HG03469 (cell line): ENCODE measurements at regions not wholly inside any gene's neighbourhood (a gene's known extent, or its start where the extent isn't known, plus 50 kb on each side); places are given as distances from the start of the nearest gene placed in this dataset.

Experiments used
- ATAC-seq: cut with Tn5 transposase; IDR thresholded peaks from one replicate; pipeline ENCODE4 v1.9.1; 2021; ENCODE audit warnings: mild to moderate bottlenecking, moderate library complexity, moderate number of reproducible peaks; ENCODE audit not compliant: unreplicated experiment

DNA sequence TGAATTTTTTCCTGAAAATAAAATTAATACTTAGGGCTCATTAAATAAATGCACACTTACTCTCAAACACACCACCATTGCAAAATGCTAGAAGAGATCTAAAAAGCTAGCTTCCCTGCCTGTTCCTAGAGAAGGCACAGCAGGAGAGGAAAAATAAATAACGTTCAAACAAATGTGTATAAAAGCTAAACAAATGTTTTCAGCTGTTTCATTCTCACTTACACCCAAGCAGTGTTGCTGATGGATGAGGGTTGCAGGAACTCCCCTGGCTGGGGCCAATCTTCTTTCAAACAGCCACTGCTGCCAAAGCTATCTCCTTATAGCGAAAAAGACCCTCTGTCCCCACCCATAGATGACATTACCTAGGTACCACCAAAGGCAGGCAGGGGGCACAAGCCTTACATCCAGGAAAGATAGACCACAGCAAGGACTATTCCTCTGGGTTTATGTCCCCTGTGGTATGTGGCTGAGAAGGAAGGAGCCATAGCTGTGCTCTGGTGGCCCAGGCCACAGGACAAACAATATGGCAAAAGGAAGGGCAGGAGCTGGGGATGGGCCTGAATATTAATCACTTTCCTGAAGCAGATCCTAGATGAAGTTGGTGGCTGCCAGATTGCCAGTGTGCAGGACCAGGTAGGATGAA, 214.6 kb downstream of the TTC32 start:
- ATAC-seq: no peak

DNA sequence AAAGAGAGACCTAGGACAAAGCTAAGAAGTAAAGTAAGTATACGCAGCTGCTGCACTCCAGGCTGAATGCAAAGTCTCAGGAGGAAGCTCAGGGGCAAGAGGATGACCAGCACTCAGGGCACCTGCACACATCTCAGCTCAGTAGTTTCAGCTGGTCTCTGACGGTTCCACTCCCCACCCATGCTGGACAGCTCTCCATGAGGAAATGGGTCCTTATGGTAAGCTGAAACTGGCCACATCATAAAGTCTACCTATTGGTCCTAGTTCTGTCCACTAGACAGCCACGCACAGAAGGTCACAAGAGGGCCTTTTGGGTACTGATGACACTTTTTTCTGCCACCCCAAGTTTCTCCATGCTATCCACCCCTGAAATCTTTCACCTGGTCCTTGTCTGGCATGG, 215.3 kb downstream of the TTC32 start:
- ATAC-seq: no peak

DNA sequence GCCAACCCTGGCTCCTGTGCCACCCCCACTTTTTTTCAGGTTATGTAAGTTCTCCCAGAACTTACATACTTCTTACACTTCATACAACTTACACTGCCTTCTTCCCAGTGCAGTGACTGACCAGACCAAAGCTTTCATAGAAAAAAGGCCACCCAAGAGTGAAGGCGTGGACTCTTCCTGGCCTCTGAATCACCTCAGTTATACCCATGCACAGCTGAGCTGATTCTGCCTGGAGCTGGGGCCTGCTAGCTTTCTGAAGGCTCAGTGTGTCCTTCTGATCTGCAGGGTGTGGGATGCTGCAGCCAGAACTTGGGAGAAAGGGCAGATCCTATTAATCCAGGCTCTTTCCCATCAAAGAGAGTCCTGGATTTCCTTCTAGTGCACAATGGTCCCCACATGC, 216.1 kb downstream of the TTC32 start:
- no peak for ATAC-seq

DNA sequence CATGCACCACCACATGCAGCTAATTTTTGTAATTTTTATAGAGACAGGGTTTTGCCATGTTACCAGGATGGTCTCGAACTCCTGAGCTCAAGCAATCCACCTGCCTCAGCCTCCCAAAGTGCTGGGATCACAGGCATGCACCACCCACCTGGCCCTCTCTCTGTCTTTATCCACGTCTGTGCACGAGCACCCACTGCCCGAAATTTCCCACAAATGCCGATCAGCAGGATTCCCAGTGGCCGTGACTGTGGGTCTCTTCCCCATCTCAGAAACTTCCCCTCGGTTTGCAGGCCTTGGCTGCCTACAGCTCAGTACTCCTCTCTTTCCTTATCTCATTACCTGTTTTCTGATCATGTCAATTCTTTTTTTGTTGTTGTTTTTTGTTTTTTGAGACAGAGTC, 217.3 kb downstream of the TTC32 start:
- ATAC-seq: no peak

DNA sequence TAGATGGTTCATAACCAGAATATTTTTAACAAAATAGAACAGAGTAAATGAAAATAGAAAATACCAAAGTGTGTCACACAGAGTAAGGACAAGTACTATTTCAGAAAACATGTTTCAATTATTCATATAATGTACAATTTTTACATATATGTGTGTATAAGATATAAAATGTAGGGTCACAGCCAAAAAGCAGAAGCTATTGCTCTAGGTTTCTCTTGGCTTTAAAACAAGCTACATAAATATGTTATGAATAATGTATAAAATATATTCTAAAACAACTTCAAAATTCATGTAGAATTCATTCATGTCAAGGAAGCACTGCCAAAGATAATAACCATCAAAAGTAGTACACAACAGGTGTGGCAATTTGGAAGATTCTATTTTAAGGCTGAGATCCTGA, 218.2 kb downstream of the TTC32 start:
- ATAC-seq: no peak

DNA sequence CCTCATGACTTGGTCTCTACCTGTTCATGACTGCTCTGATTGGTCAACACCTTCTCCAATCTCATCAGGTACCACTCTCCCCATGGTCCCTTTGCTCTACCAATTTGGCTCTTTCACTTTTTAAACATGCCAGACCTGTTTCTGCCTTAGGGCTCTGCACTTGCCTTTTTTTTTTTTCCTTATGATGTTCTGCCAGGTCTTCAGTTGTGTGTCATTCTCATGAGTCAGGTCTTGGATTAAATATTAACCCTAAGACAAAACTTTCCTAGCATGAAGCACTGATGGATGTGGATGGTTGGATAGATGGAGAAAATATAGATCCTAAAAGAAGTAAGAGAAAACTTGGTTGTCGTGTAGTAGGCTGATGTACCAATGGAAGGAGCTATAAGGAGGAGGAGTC, 219.3 kb downstream of the TTC32 start:
- no peak for ATAC-seq

DNA sequence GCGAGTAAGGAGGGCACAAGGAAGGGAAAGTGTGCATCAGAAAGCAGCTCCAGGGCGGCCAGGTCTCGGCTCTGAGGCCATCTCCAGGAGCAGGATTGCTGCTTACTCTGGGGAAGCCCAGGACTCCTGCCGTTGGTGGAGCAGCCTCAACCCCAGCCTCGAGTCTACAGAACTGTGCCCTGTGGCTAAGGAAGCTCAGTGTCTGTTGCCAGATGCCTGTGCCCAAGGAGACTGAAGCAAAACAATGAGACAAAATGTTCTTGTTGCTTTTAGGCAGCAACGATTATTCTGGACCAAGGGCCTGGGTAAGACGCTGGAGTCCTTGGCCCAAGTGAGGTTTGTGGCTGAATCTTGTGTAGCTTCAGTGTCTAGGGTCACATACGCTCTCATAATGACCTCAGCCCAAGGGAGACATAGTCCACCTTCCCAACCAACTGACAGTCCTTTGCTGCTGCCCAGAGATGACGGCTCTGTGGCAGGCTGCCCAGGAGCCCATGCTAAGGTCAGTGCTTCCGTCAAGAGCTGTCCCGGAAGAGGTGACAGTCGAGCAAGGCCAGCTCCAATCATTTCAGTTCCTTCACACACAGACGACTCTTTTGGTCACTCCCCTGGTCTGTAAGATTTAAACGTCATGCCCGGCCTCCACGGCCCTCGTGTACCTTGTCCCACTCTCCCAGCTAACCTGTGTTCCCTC, 223.8 kb downstream of the TTC32 start:
- ATAC-seq: no peak

DNA sequence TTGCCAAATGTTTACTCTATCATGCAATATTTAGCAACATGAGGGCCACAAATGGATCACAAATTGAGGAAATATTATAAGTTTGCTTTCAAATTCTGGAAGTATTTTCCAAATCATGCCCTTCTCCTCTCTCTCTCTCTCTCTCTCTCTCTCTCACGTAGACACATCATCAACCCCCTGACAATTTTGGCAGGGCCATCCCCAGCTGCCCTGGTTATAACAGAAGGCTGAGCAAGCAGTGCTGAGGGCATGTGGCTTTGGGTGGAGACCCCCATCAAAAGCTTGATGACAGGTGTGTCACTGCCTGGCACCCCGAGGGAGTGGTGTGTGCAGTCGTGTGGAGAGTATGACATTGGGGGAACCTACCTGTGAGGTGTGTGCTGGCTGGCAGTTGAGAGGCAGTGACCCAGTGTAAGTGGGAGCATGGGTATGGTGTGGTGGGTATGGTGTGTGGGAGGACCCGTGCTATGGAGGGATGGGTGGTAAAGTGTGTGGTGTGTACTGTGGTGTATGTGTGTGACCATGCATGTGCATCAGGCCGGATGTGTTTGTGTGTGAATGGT, 224.5 kb downstream of the TTC32 start:
- no peak for ATAC-seq

DNA sequence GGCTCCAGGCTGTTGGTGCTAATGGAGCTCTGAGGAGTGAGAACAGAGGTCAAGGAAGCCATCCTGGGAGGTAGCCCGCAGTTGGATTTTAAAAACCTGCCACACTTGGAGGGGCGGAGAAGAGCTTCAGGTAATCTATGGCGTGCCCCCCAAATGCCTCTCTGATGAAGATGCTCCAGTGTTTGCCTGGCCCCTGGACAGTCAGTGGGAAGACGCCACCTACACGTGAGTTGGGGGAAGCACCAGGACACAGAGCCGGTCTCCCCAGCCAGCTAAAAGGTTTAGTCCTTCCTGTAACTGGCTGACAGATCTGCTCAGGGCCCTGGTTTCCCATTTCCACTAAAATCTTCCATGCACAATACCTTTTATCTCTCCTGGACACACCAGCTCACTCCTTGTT, 225.0 kb downstream of the TTC32 start:
- ATAC-seq: no peak

DNA sequence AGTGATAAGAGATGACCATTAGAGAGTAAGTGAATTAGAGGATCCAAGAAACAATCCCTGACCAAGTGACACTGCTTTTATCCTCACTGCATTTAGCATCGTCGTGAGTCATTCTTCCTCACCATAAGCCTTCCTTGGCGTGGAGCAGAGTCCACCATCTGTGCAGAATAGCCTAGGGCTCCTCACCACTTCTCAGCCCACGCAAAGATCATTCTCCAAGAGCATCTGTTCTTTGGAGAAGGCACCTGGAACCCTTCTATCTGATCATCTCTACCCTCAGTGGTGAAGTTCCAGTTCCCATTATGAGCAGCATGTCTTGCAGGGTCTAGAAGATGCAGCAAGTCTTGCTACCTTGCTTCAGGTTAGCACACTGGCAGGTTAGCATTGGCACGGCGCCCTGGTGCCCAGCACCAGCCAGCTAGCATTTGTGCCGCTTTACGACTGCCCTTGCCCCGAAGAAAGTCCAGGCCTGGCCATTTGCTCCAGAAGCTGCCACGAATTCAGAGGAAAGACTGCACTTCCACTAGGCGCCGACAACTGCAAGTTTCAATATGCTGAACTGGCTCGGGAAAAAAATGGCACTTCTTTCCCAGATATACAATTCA, 225.8 kb downstream of the TTC32 start:
- ATAC-seq: no peak

DNA sequence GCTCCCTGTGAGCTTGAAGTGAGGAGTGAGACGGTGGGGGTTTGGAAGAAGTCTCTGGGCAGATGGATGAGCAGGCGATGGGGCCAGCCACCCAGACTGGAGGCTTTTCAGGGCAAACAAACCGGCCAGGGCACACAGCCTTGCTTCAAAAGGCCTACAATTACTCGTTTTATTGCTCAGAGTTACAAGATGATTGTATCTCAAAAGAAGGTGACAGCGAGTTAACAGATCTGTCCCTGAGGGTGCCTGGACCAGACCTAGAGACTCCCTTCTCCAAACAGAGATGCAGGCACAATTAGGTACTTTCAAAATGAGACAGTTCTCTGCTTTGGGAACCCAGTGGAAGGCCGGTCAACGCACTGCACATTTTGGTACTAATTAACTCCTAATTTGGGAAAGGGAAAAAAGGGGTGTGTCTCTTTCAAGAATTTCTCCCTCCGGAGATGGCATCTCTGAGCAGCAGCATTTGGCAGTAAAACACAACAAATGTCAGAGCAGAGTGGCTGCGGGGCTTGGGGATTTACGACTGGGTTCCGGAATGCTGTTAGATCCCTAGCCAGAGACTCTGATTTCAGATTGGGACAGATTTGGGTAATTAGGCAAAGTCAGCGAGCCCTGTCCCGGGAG, 226.7 kb downstream of the TTC32 start:
- no peak for ATAC-seq

DNA sequence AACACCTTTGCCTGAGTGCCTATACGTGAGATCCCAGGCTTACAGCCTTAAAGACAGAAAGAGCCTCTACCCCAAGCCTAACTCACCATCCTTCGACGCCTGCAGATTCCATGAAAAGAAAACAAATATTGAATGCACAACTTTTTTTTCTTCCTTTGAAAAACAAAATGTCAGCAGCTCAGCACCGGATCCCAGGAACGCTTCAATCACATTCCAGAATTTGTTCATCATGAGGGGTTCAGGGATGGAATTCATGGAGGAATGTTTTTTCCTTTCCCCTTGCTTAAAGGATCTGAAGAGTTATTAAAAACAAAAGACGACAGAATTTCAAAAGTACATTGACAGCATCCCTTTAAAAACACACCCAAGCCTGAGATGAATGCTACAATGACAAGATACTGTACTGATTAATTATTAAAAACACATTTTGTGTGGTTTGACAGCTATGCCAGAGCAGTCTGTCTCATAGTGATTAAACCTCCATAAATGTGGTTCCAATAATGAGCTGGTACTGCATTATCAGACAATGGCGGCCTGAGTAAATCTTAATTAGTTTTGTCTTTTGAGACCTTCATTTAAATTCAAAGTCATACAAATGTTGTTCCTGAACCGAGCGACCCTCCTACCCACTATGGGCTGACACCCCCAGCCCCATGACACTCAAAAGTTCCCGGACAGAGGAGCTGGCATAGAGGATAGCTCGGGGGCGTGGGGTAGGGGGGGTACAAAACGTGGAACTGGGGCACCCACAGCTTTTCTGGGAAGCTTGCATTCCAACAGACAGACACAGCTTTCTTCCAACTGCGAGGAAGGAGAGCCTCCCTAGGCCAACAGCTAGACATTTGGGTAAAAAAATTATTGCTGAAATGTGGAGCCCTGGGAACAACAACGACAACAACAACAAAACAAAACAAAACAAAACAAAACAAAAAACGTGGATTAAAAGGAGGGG, 227.5 kb downstream of the TTC32 start:
- no peak for ATAC-seq

DNA sequence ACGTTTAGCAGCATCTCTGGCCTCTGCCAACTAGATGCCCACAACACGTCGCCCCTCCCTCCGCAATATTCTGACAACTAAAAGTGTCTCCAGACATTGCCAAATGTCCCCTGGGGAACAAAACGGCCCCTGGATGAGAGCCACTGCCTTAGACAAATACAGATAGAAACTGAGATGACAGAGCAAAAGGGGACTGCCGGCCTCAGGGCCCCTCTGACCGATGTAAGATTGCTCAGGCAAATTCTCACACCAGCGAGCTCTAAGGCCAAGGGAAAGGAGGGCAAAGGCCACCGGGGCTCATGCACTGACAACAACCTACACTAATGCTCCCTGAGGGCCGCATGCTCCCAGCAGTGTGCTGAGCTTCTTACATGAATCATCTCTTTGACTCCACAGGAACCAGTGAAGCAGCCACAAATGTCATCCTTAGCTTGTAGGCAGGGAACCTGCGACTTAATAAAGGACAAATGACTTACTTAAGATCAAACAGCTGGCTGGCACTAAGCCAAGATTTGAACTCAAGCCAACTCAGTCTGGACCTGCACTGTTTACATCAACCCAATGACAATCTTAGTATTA, 228.5 kb downstream of the TTC32 start:
- no peak for ATAC-seq

DNA sequence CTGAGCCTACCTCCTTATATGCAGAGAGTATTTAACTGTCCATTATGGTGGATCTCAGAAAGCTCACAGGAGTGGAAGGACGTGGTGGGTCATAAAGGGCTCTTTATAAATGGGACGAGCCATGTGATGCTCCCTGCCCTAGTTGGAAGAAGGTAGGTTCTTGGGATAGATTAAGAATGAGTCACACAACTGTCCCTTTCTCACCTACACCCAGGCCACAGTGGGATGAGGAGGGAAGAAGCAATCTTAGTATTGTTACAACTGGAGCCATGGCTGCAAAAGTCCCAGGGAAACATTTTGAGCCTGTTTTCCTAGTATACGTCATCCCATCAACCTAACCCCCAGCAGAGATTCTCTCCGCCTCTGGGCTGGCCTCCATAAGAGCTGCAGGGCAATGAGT, 229.9 kb downstream of the TTC32 start:
- no peak for ATAC-seq

DNA sequence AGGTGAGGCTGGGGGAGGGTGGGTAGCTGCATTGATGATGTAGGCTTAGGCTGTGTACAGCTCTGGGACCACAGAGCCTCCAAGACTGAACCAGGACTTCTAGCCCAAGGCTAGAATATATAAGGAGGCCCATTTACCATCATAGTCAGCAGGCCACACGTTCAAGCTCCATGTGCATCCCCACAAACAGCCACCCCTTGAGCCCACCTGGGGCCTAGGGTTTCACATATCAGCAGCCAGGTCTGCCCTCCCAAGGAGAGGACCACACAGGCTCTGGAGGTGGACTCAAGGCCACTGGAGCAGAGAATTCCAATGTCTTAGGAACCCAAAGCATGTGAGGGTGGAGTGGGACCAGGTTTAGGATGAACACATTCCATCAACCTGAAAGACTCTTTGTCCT, 230.5 kb downstream of the TTC32 start:
- no peak for ATAC-seq

DNA sequence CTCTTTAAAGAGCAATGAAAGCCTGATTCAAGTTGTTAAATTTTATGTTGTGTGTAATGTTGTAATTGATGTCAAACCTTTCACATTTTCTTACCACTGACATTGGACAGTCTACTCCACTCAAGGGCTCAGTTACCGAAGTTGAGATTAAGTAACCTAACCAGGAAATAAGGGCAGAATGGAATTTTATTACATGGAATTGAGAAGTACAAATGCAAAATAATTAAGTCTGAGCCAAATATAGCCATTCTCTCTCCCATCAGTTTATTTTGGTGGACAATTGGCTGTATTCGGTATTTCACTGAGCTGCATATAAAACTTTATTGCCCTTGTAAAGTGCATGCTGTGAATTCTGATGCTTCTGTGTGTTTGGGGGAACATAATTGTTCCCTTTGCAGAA, 231.5 kb downstream of the TTC32 start:
- ATAC-seq: no peak

DNA sequence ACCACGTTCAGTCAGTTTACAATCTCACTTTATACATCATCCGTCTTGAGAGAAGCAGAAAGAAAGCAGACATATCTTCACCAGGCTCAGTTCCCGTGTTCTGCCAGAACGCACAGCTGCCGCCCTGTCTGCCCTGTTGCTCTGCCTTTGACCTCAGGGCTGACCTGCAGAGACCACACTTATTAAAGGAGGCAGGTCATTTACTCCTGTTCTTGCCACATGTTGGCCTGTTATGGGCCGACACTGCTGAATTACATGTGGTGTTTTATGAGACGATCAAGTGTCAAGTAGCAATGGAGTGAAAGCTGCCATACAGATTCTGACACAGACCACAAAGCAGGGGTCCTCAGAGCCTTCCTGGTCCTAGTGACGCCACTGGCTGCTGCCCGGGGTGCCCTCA, 232.2 kb downstream of the TTC32 start:
- no peak for ATAC-seq

DNA sequence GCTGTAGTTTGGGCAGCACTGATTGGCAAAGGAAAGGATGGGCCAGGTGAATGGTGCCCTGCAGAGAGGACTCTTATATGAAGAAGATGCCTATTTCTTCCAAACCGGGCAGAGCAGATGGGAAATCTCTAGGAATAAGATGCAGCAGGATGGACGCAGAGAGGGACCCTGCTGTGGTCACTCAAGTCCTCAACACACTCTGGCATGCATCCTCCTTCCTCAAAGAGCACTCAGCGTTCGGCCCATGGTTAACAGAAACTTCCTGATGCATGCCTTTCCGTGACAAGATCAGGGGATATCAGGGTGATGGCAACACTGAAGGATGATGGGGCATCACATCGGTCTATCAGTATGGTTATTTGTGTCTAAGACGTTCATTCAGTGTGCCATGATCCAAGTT, 232.7 kb downstream of the TTC32 start:
- ATAC-seq: no peak

DNA sequence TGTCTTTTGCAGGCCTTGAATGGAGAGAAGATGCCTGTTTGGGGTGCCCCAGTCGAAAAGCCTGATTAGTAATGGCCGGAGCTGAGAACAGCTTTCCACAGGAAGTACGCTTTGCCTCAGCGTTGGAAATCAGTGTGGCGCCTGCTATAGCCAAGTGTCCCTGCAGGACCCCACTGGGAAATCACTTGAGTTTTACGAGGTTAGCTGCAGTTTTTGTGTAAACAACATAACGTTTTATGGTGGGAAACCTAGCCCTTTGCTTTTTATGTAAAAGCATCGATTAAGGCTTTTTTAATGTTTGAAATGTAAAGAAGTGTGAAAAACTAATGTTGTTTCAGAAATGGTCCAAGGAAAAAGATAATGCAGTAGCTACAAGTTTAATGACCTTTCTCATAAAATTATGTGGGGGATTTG, 234.2 kb downstream of the TTC32 start:
- no peak for ATAC-seq

DNA sequence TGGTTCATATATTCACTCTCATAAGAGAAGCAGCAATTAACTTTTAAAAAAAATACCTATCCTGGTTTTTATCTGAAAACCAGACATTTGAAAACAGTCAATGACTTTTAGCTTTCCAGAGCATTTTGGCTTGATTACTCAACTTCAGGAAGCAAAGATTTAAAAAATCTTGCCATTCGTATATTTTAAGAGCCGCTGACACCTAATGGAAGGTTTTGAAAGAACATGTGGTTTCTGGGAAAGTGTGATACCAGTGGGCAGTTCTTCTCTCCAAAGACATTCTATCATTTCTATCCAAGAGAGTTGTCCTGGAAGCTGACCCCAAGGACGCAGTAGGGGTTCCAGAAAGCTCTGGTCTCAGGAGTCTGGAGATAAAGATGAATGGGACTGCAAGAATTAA, 234.7 kb downstream of the TTC32 start:
- ATAC-seq: no peak
